ENCODE measurements at regions not wholly inside any gene's neighbourhood (a gene's known extent, or its start where the extent isn't known, plus 50 kb on each side); places are given as distances from the start of the nearest gene placed in this dataset.
"Not testable (repeated sequence)": the region's sequence is repeated elsewhere in the genome, so short reads cannot be mapped to it uniquely, and the experiment has no call there.

DNA sequence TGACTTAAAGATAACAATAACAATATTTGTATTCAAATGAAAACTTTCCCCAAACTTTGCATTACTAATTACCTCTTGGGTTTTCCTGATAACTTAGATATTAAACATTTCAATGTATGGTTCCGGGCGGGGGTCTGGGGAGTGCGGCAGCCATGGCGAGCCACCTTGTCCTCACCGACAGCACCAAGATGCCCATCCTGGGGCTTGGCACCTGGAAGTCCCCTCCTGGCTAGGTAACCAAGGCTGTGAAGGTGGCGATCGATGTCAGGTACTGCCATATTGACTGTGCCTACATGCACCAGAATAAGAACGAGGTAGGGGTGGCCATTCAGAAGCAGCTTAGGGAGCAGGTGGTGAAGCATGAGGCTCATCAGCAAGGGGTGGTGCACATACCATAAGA, 478.7 kb downstream of the CNTN3 start:
- no peak for DNase-seq (ENCODE audit: low read depth, low spot score)

DNA sequence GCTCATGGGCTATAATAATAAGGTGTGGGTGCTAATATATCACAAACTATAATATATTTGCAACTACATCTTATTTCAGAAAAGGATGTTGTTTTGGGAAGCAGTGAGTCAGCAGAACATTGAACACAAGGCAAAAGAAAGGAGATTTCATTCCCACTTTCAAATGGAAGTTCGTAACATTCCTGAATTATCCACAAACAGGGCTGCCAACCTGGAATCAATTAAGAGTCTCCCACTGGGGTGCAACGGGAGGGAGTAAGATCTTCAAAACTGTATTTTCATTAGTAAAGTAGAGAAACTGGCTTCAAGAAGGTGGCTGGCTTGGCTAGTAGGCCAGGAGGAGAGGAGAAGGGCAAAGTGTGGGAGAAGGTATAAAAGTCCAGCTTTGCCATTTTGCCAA, 479.6 kb downstream of the CNTN3 start:
- DNase-seq (ENCODE audit: low read depth, low spot score): no peak

DNA sequence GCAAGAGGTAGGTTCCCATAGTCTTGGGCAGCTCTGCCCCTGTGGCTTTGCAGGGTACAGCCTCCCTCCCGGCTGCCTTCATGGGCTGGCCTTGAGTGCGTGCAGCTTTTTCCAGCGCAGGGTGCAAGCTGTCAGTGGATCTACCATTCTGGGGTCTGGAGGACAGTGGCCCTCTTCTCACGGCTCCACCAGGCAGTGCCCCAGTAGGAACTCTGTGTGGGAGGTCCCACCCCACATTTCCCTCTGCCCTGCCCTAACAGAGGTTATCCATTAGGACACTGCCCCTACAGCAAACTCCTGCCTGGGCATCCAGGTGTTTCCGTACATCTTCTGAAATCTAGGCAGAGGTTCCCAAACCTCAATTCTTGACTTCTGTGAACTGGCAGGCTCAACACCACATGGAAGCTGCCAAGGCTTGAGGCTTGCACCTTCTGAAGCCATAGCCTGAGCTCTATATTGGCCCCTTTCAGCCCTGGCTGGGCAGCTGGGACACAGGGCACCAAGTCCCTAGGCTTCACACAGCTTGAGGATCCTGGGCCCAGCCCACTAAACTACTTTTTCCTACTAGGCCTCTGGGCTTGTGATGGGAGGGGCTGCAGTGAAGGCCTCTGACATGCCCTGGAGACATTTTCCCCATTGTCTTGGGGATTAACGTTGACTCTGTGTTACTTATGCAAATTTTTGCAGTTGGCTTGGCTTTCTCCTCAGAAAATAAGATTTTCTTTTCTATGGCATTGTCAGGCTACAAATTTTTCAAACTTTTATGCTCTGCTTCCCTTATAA, 482.7 kb downstream of the CNTN3 start:
- DNase-seq (ENCODE audit: low read depth, low spot score): not testable (repeated sequence)

DNA sequence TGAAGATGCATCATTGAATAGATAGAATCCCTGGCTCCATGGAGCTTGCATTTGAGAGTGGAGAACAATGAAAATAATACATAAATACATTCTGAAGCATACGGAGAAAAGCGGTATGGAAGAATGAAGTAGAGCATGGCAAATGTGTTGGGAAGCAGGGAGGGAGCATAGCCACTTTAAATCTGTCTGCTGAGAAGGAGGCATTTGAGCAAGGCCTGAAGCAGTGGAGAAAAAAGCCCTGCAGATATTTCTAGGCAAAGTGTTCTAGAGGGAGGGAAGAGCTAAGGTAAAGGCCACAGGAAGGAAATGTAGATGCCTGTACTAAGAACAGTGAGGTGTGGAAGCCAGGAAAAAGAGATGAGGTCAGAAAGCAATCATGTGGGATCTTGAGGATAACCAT, 484.8 kb downstream of the CNTN3 start:
- DNase-seq (ENCODE audit: low read depth, low spot score): no peak

DNA sequence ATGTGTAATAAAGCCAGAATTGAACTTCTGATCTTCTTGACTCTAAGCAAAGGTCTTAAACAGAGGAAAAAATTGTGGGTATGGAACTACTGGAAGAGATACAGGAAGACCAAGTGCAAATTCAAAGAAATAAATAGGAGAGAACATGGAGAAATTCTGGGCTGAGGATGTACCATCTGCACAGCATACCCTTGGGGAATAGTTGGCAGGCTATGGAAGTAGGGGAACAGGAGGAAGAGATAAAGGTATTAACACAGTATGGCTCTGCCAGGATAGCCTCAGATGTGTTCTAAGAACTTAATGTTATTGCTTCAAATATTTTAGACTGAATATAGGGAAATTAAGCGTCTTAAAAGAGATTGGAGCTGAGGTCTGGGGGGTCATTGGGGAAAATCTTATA, 485.4 kb downstream of the CNTN3 start:
- DNase-seq (ENCODE audit: low read depth, low spot score): no peak

DNA sequence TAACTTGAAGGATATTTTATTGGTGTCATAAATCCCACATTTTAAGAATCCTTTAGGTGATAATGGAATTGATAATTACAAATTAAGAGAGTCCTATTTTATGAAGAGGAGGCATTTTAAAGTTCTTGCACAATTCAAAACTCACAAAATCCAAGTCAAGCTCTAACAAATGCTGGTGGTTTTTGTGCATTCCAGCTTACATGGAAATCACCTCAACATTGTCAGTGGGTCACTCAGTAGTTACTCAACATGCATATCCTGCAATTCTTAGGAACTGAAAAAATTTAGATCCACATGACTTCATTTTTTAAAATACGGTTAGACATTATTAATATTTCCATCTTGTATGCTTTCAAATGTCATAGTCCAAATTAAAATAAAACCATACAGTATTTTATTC, 487.2 kb downstream of the CNTN3 start:
- no peak for DNase-seq (ENCODE audit: low read depth, low spot score)

DNA sequence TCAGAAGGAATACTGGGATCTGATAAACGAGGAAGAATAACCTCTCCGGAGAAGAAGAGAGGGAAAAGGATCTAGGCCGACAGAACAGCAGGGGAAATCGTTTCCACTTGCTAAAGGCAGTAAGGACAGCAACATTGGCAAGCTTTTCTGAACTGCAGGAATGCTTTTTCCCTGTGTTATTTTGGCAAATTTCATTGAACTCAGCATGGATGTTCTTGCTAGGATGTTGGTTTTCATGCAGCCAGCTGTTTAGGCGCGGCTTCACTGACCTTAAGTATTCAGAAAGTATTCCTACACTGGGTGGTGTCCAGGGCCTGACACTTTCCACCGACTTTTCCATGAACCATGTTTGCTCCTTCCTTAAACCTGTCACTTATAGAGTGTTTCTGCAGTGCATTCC, 489.7 kb downstream of the CNTN3 start:
- no peak for DNase-seq (ENCODE audit: low read depth, low spot score)

DNA sequence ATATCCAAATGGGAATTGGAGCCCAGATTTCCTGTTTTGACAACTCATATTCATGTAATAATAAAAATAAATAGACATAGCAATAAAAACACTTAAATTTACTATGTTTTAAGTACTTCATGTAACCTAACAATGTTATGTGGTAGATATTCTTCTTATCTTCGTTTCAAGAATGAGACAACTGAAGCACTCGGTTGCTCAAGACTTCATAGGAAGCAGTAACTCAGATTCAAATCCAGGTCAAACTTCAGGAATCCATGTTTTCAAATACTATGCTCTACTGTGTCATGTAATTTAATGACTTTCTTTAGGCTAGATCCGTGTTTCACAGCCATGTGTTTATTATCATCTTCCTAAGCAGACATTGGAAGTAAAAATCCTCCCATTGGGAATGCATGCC, 492.2 kb downstream of the CNTN3 start:
- no peak for DNase-seq (ENCODE audit: low read depth, low spot score)

DNA sequence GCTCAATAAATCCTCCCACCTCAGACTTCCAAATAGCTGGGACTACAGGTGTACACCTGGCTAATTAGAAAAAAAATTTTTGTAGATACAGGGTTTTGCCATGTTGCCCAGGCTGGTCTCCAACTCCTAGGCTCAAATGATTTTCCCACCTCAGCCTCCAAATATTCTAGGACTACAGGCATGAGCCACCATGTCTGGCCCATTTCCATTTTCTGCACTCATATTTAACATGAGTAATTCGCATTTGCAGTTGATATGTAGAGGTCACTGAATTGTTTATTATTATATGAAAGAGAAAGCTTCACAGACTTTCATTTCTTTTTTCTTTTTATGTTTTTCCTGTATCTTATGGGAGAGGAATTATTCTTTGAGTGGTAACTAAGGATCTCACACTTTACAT, 492.7 kb downstream of the CNTN3 start:
- no peak for DNase-seq (ENCODE audit: low read depth, low spot score)

DNA sequence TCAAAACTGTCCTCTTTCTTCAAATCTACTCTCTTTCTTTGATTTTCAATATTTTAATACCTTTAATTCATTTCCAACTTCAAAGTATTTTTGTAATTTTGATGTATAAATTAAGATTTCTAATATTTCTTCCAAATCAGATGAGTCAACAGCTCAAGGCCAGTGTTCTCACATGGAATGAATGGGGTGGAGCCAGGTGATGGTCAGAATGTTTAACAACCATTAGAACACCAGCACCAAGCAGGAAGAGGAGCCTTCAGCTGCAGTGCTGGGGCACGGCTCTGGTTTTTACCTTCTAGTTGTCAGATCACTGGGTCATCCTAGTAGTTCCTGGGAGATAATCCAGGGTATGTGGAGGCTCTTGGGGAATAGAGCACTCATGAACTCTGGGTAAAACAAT, 494.5 kb upstream of the PDZRN3 start:
- DNase-seq (ENCODE audit: low read depth, low spot score): no peak

DNA sequence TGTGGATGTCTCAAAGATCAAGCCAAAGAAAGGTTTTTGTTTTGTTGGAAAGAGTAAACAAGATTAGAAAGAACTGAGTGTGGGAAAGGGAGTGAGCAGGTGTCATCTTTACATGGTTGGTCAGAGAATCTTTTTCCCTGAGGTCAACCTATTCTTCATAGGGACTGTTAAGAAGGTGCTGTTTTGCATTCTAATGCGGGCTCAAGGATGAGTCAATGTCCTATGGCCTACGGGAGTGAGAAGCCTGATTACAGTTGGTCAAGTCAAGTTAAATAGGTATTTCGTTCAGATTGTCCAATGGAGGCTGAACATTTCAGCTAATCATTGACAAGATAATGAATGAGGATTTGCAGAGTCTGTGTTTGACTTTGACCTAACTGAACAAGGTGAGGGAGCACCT, 491.2 kb upstream of the PDZRN3 start:
- no peak for DNase-seq (ENCODE audit: low read depth, low spot score)

DNA sequence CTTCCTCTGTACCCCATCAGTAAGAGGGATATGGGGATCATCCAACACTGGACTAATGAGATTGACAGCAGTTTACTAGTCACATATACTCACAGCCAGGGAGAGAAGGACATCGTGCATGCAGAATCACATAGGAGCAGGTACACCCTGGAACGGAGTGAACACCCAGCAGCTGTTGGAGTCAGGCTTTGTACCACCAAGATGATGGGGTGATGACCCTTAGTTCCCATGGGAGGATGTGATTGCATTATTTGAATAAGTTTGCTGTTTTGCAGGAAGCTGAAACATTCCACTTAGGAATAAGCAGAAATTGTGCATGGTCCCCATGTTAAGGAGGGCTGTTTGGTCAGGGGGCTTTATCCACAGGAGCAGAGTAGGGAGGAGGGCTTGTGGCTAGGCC, 482.7 kb upstream of the PDZRN3 start:
- no peak for DNase-seq (ENCODE audit: low read depth, low spot score)

DNA sequence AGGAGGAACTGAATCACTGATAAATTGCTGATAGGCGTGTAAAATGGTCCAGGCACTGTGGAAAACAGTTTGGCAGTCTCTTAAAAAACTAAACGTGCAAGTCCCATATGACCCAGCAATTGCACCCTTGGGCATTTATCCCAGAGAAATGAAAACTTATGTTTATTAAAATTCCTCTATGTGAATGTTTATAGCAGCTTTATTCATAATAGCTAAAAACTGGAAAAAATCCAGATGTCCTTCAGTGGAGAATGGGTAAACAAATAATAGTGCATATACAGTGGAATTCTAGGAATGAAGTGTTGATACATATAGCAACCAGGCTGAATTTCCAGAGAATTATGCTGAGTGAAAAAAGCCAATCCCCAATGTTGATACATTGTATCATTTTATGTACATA, 482.2 kb upstream of the PDZRN3 start:
- DNase-seq (ENCODE audit: low read depth, low spot score): no peak

DNA sequence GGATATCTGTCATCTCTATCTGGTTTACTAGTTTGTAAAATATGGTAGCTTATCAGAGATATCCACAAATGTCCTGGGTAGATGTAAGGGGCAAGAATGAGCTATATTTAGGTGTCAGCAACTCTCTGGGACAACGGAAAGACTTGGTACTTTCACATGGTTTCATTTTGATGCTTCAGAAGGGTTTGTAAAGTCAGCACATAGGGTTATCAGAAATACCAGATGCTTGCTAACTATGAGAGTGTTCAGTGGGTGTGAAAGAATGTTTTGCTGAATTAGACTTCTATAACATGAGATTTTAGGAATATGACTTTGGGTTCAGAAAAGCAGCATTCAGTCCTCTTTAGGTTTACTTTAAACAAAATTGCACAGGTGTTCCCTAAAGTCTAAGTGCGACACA, 466.5 kb upstream of the PDZRN3 start:
- DNase-seq (ENCODE audit: low read depth, low spot score): no peak

DNA sequence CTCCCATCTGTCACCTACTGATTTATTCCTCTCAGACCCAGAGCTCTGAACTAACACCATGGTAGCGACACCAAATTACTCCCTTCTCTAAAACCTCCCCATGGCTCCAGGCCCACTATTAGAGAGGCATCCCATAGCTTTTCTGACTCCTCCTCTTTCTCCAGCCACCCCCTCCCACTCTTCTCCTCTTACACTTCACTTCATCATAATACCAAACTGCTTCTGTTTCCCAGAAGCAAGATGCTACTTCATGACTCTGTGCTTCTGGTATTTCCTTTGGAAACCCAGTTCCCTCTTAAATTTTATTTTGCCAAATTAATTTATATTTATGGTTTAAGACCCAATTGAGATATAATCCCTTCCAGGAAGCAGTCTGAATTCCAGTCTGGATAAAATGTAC, 465.1 kb upstream of the PDZRN3 start:
- DNase-seq (ENCODE audit: low read depth, low spot score): no peak

DNA sequence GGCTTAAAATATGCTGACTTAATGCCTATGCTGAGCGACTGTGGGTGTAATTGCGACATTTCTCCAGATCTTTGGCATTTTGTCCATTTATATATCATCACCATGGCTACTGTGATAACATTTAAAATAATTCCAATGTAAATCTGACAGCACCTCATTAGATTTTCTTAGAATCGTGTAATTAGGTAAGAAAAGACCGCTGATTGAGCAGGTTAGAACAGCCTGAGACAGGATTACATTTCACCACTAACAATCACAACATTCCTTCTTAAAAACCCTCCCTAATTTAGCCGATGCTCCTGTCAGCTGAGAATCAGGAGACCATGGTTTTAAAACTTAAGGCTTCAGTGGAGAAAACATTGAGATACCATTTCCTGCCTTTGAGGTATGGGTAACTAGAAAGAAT, 455.3 kb upstream of the PDZRN3 start:
- no peak for DNase-seq (ENCODE audit: low read depth, low spot score)

DNA sequence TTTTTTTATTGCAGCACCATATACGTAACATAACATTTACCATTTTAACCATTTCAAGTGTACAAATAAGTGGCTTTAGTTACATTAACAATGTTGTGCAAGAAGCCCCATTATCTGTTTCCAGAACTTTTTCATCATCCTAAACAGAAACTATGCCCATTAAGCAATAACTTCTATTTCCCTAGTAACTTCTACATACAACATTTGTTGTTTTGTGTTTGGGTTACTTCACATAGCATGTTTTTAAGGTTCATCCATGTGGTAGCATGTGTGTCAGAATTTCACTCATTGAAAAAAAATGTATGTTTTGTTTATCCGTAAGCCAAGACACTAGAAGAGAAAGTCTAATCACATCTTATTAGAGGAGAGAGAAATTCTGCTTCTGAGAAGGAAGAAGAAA, 450.5 kb upstream of the PDZRN3 start:
- DNase-seq (ENCODE audit: low read depth, low spot score): no peak

DNA sequence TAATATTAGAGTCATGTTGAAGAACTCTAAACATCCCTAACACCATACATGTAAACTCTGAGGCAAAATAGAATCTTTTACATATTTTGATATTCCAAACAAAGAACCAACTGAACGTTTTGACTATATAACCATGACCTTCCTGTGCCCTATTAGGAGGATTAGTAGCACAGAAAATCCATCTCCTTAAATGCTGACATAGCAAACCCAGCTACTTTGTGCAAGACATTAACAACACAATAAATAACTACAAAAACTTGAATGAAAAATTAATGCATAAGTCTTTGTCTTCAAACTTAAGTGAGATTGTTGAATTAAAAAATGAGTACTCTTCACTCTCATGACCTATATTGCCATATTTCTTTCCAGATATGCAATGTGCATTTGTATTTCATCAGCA, 450.0 kb upstream of the PDZRN3 start:
- no peak for DNase-seq (ENCODE audit: low read depth, low spot score)

DNA sequence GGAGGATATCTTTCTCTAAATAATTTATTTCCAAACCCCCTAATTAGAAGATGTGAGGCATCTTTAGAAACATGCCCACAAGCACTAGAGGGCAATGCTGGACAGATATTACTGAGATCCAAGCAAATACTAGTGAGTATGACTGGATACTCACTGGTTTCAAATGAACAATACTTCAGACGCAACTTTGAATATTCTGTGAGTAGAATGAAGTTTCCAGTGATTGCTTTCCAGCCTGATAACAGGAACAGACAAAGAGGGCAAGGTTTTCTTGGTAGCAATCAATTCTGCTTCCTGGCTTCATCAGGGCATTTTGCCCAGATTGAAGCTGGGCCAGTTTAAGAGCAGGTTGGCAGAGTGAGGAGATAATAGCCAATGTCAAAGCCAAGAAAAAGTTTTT, 442.6 kb upstream of the PDZRN3 start:
- no peak for DNase-seq (ENCODE audit: low read depth, low spot score)

DNA sequence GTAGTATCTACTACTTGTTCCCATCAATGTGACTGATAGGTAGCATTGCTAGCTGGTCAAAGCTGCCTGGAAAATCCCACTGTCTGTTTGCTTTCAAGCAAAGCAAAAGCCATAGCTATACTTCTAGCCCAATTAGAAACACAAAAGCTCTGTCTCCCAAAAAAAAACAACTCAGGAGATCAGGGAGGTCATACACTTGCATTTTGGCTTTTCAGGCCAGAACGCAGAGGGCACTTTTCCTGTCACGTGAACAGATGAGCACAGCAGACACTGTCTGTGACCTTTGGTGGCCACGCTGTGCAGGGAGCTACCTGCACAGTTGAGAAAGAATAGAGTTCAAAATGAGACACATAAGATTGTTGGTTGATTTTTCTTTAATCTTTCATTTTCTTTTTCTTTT, 441.7 kb upstream of the PDZRN3 start:
- no peak for DNase-seq (ENCODE audit: low read depth, low spot score)

DNA sequence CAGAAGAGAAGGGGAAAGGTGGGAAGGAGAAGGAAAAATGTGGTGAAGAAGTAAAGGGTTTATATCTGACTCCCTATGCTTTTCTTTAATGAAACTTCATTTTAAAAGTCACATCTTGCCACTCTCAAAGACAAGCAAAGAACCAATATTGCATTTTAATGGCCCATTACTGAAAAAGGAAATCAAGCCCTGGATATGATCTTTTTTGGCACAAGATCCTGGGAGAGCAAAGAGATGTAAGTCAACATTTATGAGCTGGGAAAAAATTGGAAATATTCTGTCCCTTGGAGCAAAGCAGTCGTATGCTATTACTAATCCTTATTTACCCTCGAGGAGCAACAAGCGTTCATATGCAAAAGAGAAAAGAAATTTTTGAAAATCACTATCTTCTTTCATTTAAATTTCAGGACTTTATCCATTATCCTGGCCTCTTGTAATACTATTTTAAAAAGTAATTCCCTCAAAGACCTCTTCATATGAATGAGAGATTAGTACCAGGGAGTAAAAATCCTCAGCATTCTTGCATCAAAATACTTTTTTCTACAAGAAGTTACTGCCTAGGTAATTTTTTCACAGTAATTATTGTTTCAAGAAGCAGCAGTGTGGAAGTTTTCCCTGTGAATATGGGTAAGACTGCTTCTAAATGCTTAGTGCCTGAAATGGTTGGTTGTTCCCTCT, 435.3 kb upstream of the PDZRN3 start:
- DNase-seq (ENCODE audit: low read depth, low spot score): no peak

DNA sequence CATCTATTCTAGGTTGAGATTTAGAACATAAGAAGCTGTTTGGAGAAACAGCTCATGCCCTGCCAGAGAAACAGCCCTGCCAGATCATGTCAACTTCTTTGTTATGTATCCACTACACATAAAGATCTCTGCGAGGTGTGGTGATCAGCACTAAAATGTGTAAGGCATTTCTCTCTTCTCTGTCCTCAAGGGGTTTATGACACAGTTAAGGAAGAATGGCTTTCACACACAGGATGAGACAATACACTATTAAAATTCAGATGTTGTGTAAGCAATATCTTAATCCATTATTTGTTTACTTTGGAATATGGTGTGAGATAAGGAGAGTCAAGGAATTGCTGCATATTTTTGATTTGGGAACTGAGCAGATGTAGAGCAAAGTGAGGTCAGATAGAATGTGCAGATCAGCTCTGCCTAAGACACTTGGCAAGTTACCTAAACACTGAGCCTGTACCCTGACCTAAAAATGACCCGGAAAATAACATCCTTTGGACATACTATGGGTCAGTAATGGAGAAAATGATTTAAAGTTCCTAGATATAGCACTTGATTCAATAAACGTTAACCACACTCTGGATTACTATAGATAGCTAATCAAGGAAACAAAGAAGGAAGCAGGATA, 434.7 kb upstream of the PDZRN3 start:
- DNase-seq (ENCODE audit: low read depth, low spot score): no peak

DNA sequence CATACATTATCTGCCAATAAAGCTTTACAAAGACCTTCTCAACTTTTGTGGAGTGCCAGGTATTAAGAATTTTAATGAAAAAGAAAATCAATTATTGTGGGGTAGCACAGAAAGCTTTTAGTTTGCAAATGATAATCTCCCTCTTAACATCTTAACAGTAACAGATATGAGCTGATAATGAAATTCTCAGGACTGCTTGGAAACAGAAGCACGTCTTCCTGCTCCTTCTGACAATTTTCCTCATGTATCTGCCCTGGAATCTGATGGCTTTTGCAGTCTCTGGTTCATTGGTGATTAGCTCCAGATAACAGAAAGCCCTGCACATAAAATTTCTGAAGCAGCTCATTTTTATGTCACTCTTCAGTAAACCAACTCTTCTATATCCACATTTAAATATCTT, 432.4 kb upstream of the PDZRN3 start:
- DNase-seq (ENCODE audit: low read depth, low spot score): no peak
